Activated naive CD8-positive, alpha-beta T cell treated with anti-CD3 and anti-CD28 coated beads, Interleukin-2, amount 50 U/mL, for 24 hours (primary cell): ENCODE measurements at regions not wholly inside any gene's neighbourhood (a gene's known extent, or its start where the extent isn't known, plus 50 kb on each side); places are given as distances from the start of the nearest gene placed in this dataset.

Source experiments
- ATAC-seq: fragments of 150-1000 bp; cut with Tn5 transposase; one replicate; pipeline ENCODE4 v1.10.0; 2021
- DNase-seq: peaks from one replicate; pipeline ENCODE4 v3.0.0; 2021
- H3K27ac Mint-ChIP-seq: one replicate; pipeline ENCODE4 v1.8.0; 2021; ENCODE audit warnings: mild to moderate bottlenecking, mixed read lengths
- H3K27me3 Mint-ChIP-seq: one replicate; pipeline ENCODE4 v1.8.0; 2021; ENCODE audit warnings: mixed read lengths
- H3K36me3 Mint-ChIP-seq: one replicate; pipeline ENCODE4 v1.8.0; 2021; ENCODE audit warnings: low read depth, mixed read lengths
- H3K4me1 Mint-ChIP-seq: one replicate; pipeline ENCODE4 v1.8.0; 2021; ENCODE audit warnings: mixed read lengths
- H3K4me3 Mint-ChIP-seq: one replicate; pipeline ENCODE4 v1.8.0; 2021; ENCODE audit warnings: mild to moderate bottlenecking, moderate library complexity, mixed read lengths
- H3K9me3 Mint-ChIP-seq: one replicate; pipeline ENCODE4 v1.8.0; 2021; ENCODE audit warnings: mixed read lengths

- no peaks in the 10 kb centered on the region for H3K36me3 Mint-ChIP-seq
- H3K4me1 Mint-ChIP-seq, result no peaks in the 10 kb centered on the region
- DNase-seq, result no peak
- H3K4me3 Mint-ChIP-seq, result no peak overlapping the region
- no peaks in the 10 kb centered on the region for H3K9me3 Mint-ChIP-seq
- no peaks in the 10 kb centered on the region for H3K27me3 Mint-ChIP-seq
- no peak overlapping the region for H3K27ac Mint-ChIP-seq
- ATAC-seq, result no peak
Measured at GRCh38 chr14:78090864-78091263, 79.3 kb upstream of the NRXN3 start.

GRCh38 chr14:78091361-78091760, 78.8 kb upstream of the NRXN3 start:
- ATAC-seq (no peak), DNase-seq (no peak)
- Mint-ChIP-seq H3K27ac (no peak overlapping the region), H3K4me3 (no peak overlapping the region), H3K4me1 (no peaks in the 10 kb centered on the region), H3K36me3 (no peaks in the 10 kb centered on the region), H3K27me3 (no peaks in the 10 kb centered on the region), H3K9me3 (no peaks in the 10 kb centered on the region)

GRCh38 chr14:78092040-78092439, 78.1 kb upstream of the NRXN3 start:
- ATAC-seq, result no peak
- Mint-ChIP-seq H3K36me3 (no peaks in the 10 kb centered on the region), H3K27me3 (no peaks in the 10 kb centered on the region), H3K9me3 (no peaks in the 10 kb centered on the region), H3K27ac (no peak overlapping the region), H3K4me1 (no peaks in the 10 kb centered on the region), H3K4me3 (no peak overlapping the region)
- no peak for DNase-seq

GRCh38 chr14:78103271-78103670, 66.9 kb upstream of the NRXN3 start:
- Mint-ChIP-seq H3K27me3 (peaks cover 2% of the 10 kb centered on the region), H3K4me3 (no peak overlapping the region), H3K9me3 (no peaks in the 10 kb centered on the region), H3K27ac (no peak overlapping the region), H3K36me3 (no peaks in the 10 kb centered on the region), H3K4me1 (no peaks in the 10 kb centered on the region)
- DNase-seq, result no peak
- ATAC-seq, result no peak

GRCh38 chr14:78104160-78104559, 66.0 kb upstream of the NRXN3 start:
- Mint-ChIP-seq H3K27me3 (peaks cover 2% of the 10 kb centered on the region), H3K27ac (no peak overlapping the region), H3K4me1 (no peaks in the 10 kb centered on the region), H3K36me3 (no peaks in the 10 kb centered on the region), H3K9me3 (no peaks in the 10 kb centered on the region), H3K4me3 (no peak overlapping the region)
- no peak for DNase-seq
- ATAC-seq, result no peak

- no peak for ATAC-seq
- H3K27ac Mint-ChIP-seq, result no peak overlapping the region
- no peaks in the 10 kb centered on the region for H3K4me1 Mint-ChIP-seq
- H3K36me3 Mint-ChIP-seq, result no peaks in the 10 kb centered on the region
- no peak for DNase-seq
- H3K27me3 Mint-ChIP-seq, result peaks cover 2% of the 10 kb centered on the region
- no peak overlapping the region for H3K4me3 Mint-ChIP-seq
- H3K9me3 Mint-ChIP-seq, result no peaks in the 10 kb centered on the region
Measured at GRCh38 chr14:78104655-78105054, 65.5 kb upstream of the NRXN3 start.

GRCh38 chr14:78106381-78106780, 63.8 kb upstream of the NRXN3 start:
- peaks cover 2% of the 10 kb centered on the region for H3K27me3 Mint-ChIP-seq
- H3K36me3 Mint-ChIP-seq, result no peaks in the 10 kb centered on the region
- H3K4me3 Mint-ChIP-seq, result no peak overlapping the region
- ATAC-seq (no peak), DNase-seq (no peak)
- no peaks in the 10 kb centered on the region for H3K4me1 Mint-ChIP-seq
- H3K27ac Mint-ChIP-seq, result no peak overlapping the region
- no peaks in the 10 kb centered on the region for H3K9me3 Mint-ChIP-seq

- Mint-ChIP-seq H3K4me1 (no peaks in the 10 kb centered on the region), H3K36me3 (no peaks in the 10 kb centered on the region), H3K9me3 (no peaks in the 10 kb centered on the region), H3K4me3 (no peak overlapping the region), H3K27ac (no peak overlapping the region), H3K27me3 (peaks cover 2% of the 10 kb centered on the region)
- no peak for ATAC-seq
- DNase-seq, result no peak
Measured at GRCh38 chr14:78107166-78107565, 63.0 kb upstream of the NRXN3 start.

GRCh38 chr14:78119440-78119839, 50.7 kb upstream of the NRXN3 start:
- Mint-ChIP-seq H3K4me1 (no peaks in the 10 kb centered on the region), H3K4me3 (no peak overlapping the region), H3K27me3 (no peaks in the 10 kb centered on the region), H3K9me3 (no peaks in the 10 kb centered on the region), H3K27ac (no peak overlapping the region), H3K36me3 (no peaks in the 10 kb centered on the region)
- ATAC-seq (no peak), DNase-seq (no peak)
